ENCODE measurements at regions not wholly inside any gene's neighbourhood (a gene's known extent, or its start where the extent isn't known, plus 50 kb on each side); places are given as distances from the start of the nearest gene placed in this dataset.

DNA sequence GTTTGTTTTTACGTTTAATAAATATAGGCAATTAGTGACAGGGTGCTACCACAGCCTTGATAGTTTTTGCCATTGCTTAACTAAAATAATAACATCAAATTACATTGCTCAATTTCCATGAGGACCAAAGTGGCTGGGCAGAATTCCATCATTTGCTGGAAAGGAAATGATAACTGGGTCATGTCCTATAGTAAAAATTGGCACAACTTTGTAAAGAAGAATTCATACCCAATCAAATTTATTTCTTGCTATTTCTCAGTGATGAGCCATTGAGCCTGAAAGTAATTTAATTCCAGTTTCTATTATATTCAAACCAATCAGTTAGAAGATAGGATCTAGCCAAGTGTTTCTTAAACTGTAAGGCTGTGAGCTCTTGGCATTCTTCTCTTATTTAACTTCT, 102.2 kb upstream of the CTTNBP2 start:
- no peak for DNase-seq (ENCODE audit: low spot score)
- H3K27ac ChIP-seq (ENCODE audit: low read depth in 1 of 2, low read length in 2 of 2) = no peak overlapping the region
- peaks cover 0 to 2% (median 0%) of the 10 kb centered on the region in 4 donors for H3K27me3 ChIP-seq (ENCODE audit: control insufficient read depth in 4 of 4, insufficient read depth in 4 of 4, low read length in 3 of 4)
- no peaks in the 10 kb centered on the region for H3K9me3 ChIP-seq (ENCODE audit: control insufficient read depth in 4 of 4, low read length in 3 of 4)
- WGBS = 63% methylated on average over 1 of the region's 1 CpG
- no peak overlapping the region for H3K9ac ChIP-seq (ENCODE audit: low read depth in 1 of 2, low read length in 2 of 2)
- no peaks in the 10 kb centered on the region for H3K4me1 ChIP-seq (ENCODE audit: control insufficient read depth in 4 of 4, insufficient read depth in 4 of 4, low read length in 3 of 4)
- TF ChIP-seq, protein P1, sequence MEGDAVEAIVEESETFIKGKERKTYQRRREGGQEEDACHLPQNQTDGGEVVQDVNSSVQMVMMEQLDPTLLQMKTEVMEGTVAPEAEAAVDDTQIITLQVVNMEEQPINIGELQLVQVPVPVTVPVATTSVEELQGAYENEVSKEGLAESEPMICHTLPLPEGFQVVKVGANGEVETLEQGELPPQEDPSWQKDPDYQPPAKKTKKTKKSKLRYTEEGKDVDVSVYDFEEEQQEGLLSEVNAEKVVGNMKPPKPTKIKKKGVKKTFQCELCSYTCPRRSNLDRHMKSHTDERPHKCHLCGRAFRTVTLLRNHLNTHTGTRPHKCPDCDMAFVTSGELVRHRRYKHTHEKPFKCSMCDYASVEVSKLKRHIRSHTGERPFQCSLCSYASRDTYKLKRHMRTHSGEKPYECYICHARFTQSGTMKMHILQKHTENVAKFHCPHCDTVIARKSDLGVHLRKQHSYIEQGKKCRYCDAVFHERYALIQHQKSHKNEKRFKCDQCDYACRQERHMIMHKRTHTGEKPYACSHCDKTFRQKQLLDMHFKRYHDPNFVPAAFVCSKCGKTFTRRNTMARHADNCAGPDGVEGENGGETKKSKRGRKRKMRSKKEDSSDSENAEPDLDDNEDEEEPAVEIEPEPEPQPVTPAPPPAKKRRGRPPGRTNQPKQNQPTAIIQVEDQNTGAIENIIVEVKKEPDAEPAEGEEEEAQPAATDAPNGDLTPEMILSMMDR (IDR thresholded peaks at IDR 0.05; ENCODE audit: low read depth, low read length, missing input control) = no peak
- no peak for TF ChIP-seq NR2F2 (IDR thresholded peaks at IDR 0.05)
- TF ChIP-seq GABPA (IDR thresholded peaks at IDR 0.05 in 1 of 2, conservative IDR thresholded peaks at IDR 0.05 in 1 of 2) = no peak
- TF ChIP-seq, protein P2, sequence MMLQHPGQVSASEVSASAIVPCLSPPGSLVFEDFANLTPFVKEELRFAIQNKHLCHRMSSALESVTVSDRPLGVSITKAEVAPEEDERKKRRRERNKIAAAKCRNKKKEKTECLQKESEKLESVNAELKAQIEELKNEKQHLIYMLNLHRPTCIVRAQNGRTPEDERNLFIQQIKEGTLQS (IDR thresholded peaks at IDR 0.05) = no peak
- TF ChIP-seq, protein P3, sequence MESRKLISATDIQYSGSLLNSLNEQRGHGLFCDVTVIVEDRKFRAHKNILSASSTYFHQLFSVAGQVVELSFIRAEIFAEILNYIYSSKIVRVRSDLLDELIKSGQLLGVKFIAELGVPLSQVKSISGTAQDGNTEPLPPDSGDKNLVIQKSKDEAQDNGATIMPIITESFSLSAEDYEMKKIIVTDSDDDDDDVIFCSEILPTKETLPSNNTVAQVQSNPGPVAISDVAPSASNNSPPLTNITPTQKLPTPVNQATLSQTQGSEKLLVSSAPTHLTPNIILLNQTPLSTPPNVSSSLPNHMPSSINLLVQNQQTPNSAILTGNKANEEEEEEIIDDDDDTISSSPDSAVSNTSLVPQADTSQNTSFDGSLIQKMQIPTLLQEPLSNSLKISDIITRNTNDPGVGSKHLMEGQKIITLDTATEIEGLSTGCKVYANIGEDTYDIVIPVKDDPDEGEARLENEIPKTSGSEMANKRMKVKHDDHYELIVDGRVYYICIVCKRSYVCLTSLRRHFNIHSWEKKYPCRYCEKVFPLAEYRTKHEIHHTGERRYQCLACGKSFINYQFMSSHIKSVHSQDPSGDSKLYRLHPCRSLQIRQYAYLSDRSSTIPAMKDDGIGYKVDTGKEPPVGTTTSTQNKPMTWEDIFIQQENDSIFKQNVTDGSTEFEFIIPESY (IDR thresholded peaks at IDR 0.05) = no peak
- TF ChIP-seq SP1 (IDR thresholded peaks at IDR 0.05) = no peak
- TF ChIP-seq FOXA2 (IDR thresholded peaks at IDR 0.05) = no peak
- TF ChIP-seq JUND (IDR thresholded peaks at IDR 0.05) = no peak
- no peak for TF ChIP-seq YY1 (IDR thresholded peaks at IDR 0.05)
- no peak for TF ChIP-seq RXRA (IDR thresholded peaks at IDR 0.05)
- TF ChIP-seq, protein P4, sequence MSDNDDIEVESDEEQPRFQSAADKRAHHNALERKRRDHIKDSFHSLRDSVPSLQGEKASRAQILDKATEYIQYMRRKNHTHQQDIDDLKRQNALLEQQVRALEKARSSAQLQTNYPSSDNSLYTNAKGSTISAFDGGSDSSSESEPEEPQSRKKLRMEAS (IDR thresholded peaks at IDR 0.05) = no peak
- no peak for TF ChIP-seq EGR1 (IDR thresholded peaks at IDR 0.05; ENCODE audit: low read depth in 2 of 2)
- TF ChIP-seq HNF4G (IDR thresholded peaks at IDR 0.05) = no peak
- TF ChIP-seq FOXA1 (IDR thresholded peaks at IDR 0.05) = no peak
- no peaks in the 10 kb centered on the region for H3K36me3 ChIP-seq (ENCODE audit: control insufficient read depth in 4 of 4, insufficient read depth in 3 of 4, low read depth in 1 of 4, low read length in 3 of 4)
- H3K4me3 ChIP-seq (ENCODE audit: low read depth in 1 of 3, low read length in 3 of 3) = no peak overlapping the region

DNA sequence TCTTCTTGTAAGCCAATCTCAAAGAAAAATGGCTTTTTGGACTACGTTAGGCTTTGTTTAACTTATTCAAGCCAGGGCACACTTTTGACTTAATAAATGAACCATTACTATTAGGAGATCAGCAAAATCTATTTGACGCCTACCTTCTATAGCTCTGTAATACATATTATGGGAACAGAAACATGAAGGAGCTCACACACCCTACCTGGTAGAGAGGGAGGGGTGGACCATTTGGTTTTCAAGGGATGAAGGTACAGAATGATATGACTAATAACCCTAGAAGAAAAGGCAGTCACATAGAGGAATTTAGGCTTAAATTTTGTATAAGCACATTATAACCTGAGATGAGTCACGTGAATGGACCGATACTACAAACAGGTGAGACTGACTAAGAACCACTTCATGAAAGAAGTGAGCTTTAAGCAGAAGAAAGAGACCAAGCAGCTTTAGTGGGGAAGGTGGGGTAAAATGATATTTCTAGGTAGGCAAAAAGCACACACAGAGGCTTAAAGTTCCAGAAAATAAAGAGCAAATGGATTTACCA, 106.8 kb upstream of the CTTNBP2 start:
- Histone ChIP-seq H3K4me3 (ENCODE audit: low read depth in 1 of 3, low read length in 3 of 3) (no peak overlapping the region), H3K4me1 (ENCODE audit: control insufficient read depth in 4 of 4, insufficient read depth in 4 of 4, low read length in 3 of 4) (no peaks in the 10 kb centered on the region), H3K27me3 (ENCODE audit: control insufficient read depth in 4 of 4, insufficient read depth in 4 of 4, low read length in 3 of 4) (no peaks in the 10 kb centered on the region), H3K9ac (ENCODE audit: low read depth in 1 of 2, low read length in 2 of 2) (no peak overlapping the region), H3K9me3 (ENCODE audit: control insufficient read depth in 4 of 4, low read length in 3 of 4) (no peaks in the 10 kb centered on the region), H3K36me3 (ENCODE audit: control insufficient read depth in 4 of 4, insufficient read depth in 3 of 4, low read depth in 1 of 4, low read length in 3 of 4) (no peaks in the 10 kb centered on the region), H3K27ac (ENCODE audit: low read depth in 1 of 2, low read length in 2 of 2) (no peak overlapping the region)
- no peak for DNase-seq (ENCODE audit: low spot score)
- no peak for TF ChIP-seq HNF4G (IDR thresholded peaks at IDR 0.05)
- TF ChIP-seq, protein P2 (IDR thresholded peaks at IDR 0.05) = no peak
- TF ChIP-seq, protein P4 (IDR thresholded peaks at IDR 0.05) = no peak
- no peak for TF ChIP-seq YY1 (IDR thresholded peaks at IDR 0.05)
- TF ChIP-seq, protein P1 (IDR thresholded peaks at IDR 0.05; ENCODE audit: low read depth, low read length, missing input control) = no peak
- no peak for TF ChIP-seq RAD21 (IDR thresholded peaks at IDR 0.05)
- no peak for TF ChIP-seq RXRA (IDR thresholded peaks at IDR 0.05)
- TF ChIP-seq NR2F2 (IDR thresholded peaks at IDR 0.05) = no peak
- TF ChIP-seq, protein P3 (IDR thresholded peaks at IDR 0.05) = no peak
- TF ChIP-seq SP1 (IDR thresholded peaks at IDR 0.05) = no peak
- TF ChIP-seq JUND (IDR thresholded peaks at IDR 0.05) = no peak
- no peak for TF ChIP-seq FOXA1 (IDR thresholded peaks at IDR 0.05)
- no peak for TF ChIP-seq TAF1 (conservative IDR thresholded peaks at IDR 0.05)
- TF ChIP-seq EGR1 (IDR thresholded peaks at IDR 0.05; ENCODE audit: low read depth in 2 of 2) = no peak
- TF ChIP-seq, protein P5, sequence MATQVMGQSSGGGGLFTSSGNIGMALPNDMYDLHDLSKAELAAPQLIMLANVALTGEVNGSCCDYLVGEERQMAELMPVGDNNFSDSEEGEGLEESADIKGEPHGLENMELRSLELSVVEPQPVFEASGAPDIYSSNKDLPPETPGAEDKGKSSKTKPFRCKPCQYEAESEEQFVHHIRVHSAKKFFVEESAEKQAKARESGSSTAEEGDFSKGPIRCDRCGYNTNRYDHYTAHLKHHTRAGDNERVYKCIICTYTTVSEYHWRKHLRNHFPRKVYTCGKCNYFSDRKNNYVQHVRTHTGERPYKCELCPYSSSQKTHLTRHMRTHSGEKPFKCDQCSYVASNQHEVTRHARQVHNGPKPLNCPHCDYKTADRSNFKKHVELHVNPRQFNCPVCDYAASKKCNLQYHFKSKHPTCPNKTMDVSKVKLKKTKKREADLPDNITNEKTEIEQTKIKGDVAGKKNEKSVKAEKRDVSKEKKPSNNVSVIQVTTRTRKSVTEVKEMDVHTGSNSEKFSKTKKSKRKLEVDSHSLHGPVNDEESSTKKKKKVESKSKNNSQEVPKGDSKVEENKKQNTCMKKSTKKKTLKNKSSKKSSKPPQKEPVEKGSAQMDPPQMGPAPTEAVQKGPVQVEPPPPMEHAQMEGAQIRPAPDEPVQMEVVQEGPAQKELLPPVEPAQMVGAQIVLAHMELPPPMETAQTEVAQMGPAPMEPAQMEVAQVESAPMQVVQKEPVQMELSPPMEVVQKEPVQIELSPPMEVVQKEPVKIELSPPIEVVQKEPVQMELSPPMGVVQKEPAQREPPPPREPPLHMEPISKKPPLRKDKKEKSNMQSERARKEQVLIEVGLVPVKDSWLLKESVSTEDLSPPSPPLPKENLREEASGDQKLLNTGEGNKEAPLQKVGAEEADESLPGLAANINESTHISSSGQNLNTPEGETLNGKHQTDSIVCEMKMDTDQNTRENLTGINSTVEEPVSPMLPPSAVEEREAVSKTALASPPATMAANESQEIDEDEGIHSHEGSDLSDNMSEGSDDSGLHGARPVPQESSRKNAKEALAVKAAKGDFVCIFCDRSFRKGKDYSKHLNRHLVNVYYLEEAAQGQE (IDR thresholded peaks at IDR 0.05) = no peak
- TF ChIP-seq GABPA (IDR thresholded peaks at IDR 0.05 in 1 of 2, conservative IDR thresholded peaks at IDR 0.05 in 1 of 2) = no peak
- 86% methylated on average over 4 of the region's 4 CpGs for WGBS

All from liver (tissue), 8 donors.